PFSK-1 (cell line): ENCODE measurements at regions not wholly inside any gene's neighbourhood (a gene's known extent, or its start where the extent isn't known, plus 50 kb on each side); places are given as distances from the start of the nearest gene placed in this dataset.

ENCODE experiments used
- FOXP2 ChIP-seq: optimal IDR thresholded peaks from 2 replicates; pipeline ENCODE3; 2011; ENCODE audit warnings: borderline replicate concordance, control low read depth, inconsistent platforms; ENCODE audit not compliant: insufficient read depth; ENCODE audit errors: extremely low read length, extremely low read depth
- SIN3A ChIP-seq: IDR thresholded peaks from 2 replicates; pipeline ENCODE4 v1.6.1; 2012; ENCODE audit warnings: mild to moderate bottlenecking, low read length, moderate library complexity, borderline replicate concordance; ENCODE audit not compliant: insufficient read depth
- TAF1 ChIP-seq: IDR thresholded peaks from 2 replicates; pipeline ENCODE4 v1.6.1; 2012; ENCODE audit warnings: low read length, control low read depth, borderline replicate concordance; ENCODE audit not compliant: insufficient read depth
- TF ChIP-seq, protein P1 (sequence below), 2 experiments: IDR thresholded peaks; 2 replicates each; pipeline versions ENCODE4 v1.6.1 to v1.8.0; 2011 to 2012; ENCODE audit warnings: low read depth in 2 of 2, low read length in 2 of 2, control low read depth in 1 of 2, inconsistent platforms in 1 of 2, mild to moderate bottlenecking in 1 of 2, moderate library complexity in 1 of 2; ENCODE audit not compliant: insufficient read depth in 1 of 2

- TF ChIP-seq SIN3A (no peak), TAF1 (no peak), FOXP2 (no peak)
- TF ChIP-seq, protein P1, sequence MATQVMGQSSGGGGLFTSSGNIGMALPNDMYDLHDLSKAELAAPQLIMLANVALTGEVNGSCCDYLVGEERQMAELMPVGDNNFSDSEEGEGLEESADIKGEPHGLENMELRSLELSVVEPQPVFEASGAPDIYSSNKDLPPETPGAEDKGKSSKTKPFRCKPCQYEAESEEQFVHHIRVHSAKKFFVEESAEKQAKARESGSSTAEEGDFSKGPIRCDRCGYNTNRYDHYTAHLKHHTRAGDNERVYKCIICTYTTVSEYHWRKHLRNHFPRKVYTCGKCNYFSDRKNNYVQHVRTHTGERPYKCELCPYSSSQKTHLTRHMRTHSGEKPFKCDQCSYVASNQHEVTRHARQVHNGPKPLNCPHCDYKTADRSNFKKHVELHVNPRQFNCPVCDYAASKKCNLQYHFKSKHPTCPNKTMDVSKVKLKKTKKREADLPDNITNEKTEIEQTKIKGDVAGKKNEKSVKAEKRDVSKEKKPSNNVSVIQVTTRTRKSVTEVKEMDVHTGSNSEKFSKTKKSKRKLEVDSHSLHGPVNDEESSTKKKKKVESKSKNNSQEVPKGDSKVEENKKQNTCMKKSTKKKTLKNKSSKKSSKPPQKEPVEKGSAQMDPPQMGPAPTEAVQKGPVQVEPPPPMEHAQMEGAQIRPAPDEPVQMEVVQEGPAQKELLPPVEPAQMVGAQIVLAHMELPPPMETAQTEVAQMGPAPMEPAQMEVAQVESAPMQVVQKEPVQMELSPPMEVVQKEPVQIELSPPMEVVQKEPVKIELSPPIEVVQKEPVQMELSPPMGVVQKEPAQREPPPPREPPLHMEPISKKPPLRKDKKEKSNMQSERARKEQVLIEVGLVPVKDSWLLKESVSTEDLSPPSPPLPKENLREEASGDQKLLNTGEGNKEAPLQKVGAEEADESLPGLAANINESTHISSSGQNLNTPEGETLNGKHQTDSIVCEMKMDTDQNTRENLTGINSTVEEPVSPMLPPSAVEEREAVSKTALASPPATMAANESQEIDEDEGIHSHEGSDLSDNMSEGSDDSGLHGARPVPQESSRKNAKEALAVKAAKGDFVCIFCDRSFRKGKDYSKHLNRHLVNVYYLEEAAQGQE (IDR thresholded peaks at IDR 0.05; ENCODE audit: insufficient read depth in 1 of 2, low read depth in 2 of 2, low read length in 2 of 2), result no peak
Observed at GRCh38 chr18:61738042-61738441, 154.8 kb downstream of the RNF152 start.
